PC-9 (cell line): ENCODE measurements at regions not wholly inside any gene's neighbourhood (a gene's known extent, or its start where the extent isn't known, plus 50 kb on each side); places are given as distances from the start of the nearest gene placed in this dataset.
"Not testable (repeated sequence)": the region's sequence is repeated elsewhere in the genome, so short reads cannot be mapped to it uniquely, and the experiment has no call there.

Source experiments
- BruUV-seq: library from RNA; stranded (reverse); fragments of 400-500 nt; replicated peaks from 2 replicates; lab custom pipeline; 2021; lab: Mats Ljungman, UMichigan
- CTCF ChIA-PET: fragments of 300-600 bp; sonication (Branson Sonifier 250); formaldehyde crosslinking; loops from one replicate; lab custom pipeline; 2022; ENCODE audit warnings: antibody characterized with exemption; lab: Charles Lee
- POLR2A ChIA-PET: fragments of 300-600 bp; sonication (Branson Sonifier 250); formaldehyde crosslinking; loops from one replicate; lab custom pipeline; 2022; ENCODE audit warnings: antibody characterized with exemption; ENCODE audit not compliant: unreplicated experiment; lab: Charles Lee
- DNase-seq, 2 experiments: peaks; one replicate each; pipeline versions ENCODE4 v3.0.0 to v3.0.0-alpha.2; 2015 to 2022; ENCODE audit warnings: mixed read lengths in 1 of 2
- H2AFZ ChIP-seq: fragments of 200-600 bp; sonication (generic); 2 replicates; pipeline ENCODE4 v1.8.1; 2017; ENCODE audit warnings: antibody characterized with exemption
- H3F3A ChIP-seq: fragments of 200-600 bp; sonication (generic); 2 replicates; pipeline ENCODE4 v1.8.1; 2017; ENCODE audit warnings: antibody characterized with exemption, mild to moderate bottlenecking, low read depth; ENCODE audit not compliant: insufficient read depth
- H3K27ac ChIP-seq: fragments of 200-600 bp; sonication (generic); 2 replicates; pipeline ENCODE4 v1.6.1; 2016; ENCODE audit warnings: mixed run types
- H3K27me3 ChIP-seq: fragments of 200-600 bp; sonication (generic); 2 replicates; pipeline ENCODE4 v1.6.1; 2016; ENCODE audit warnings: low read depth, mixed run types; ENCODE audit not compliant: insufficient read depth
- H3K36me3 ChIP-seq: fragments of 200-600 bp; sonication (generic); 2 replicates; pipeline ENCODE4 v1.6.1; 2016; ENCODE audit warnings: low read depth, mixed run types
- H3K4me1 ChIP-seq: fragments of 200-600 bp; sonication (generic); replicated peaks from 2 replicates; pipeline ENCODE4 v1.6.1; 2016; ENCODE audit warnings: mixed run types; ENCODE audit not compliant: insufficient read depth
- H3K4me2 ChIP-seq: fragments of 200-600 bp; sonication (generic); 2 replicates; pipeline ENCODE4 v1.6.1; 2017; ENCODE audit warnings: mixed run types
- H3K4me3 ChIP-seq: fragments of 200-600 bp; sonication (generic); 2 replicates; pipeline ENCODE4 v1.6.1; 2016; ENCODE audit warnings: mixed run types
- H3K79me2 ChIP-seq: fragments of 200-600 bp; sonication (generic); 2 replicates; pipeline ENCODE4 v1.6.1; 2017; ENCODE audit warnings: low read depth, mixed run types
- H3K9me2 ChIP-seq: fragments of 200-600 bp; sonication (generic); 2 replicates; pipeline ENCODE4 v1.8.1; 2017; ENCODE audit warnings: mild to moderate bottlenecking; ENCODE audit not compliant: insufficient read depth
- H3K9me3 ChIP-seq: fragments of 200-600 bp; sonication (generic); 2 replicates; pipeline ENCODE4 v1.8.1; 2016; ENCODE audit warnings: low read depth; ENCODE audit not compliant: insufficient read depth
- H4K20me1 ChIP-seq: fragments of 200-600 bp; sonication (generic); 2 replicates; pipeline ENCODE4 v1.8.1; 2017; ENCODE audit not compliant: insufficient read depth
- EZH2 ChIP-seq: fragments of 200-600 bp; sonication (generic); IDR thresholded peaks from 2 replicates; pipeline ENCODE4 v1.8.0; 2017; ENCODE audit warnings: antibody characterized with exemption, low read depth
- intact Hi-C: fragments of 100-400 bp; cut with micrococcal nuclease; formaldehyde crosslinking; loops from one replicate; pipeline ENCODE4 v1.10.0; 2022; ENCODE audit not compliant: unreplicated experiment
- TF ChIP-seq, protein P1 (sequence below): fragments of 200-600 bp; sonication (generic); conservative IDR thresholded peaks from 2 replicates; pipeline ENCODE4 v1.6.1; 2017; ENCODE audit warnings: mixed run types, antibody characterized with exemption, mild to moderate bottlenecking, moderate library complexity

DNA sequence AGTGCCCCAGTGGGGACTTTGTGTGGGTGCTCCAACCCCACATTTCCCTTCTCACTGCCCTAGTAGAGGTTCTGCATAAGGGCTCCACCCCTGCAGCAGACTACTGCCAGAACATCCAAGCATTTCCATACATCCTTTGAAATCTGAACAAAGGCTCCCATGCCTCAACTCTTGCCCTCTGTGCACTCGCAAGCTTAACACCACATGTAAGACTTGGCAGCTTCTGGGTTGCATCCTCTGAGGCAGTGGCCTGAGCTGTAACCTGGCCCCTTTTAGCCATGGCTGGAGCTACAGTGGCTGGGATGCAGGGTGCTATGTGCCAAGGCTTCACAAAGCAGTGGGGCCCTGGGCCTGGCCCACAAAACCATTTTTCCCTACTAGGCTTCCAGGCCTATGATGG, 128.9 kb downstream of the TYW3 start:
- ChIA-PET CTCF (no interaction called here), POLR2A (no interaction called here)
- Histone ChIP-seq H3K36me3 (no peaks in the 10 kb centered on the region), H3K4me1 (no peaks in the 10 kb centered on the region), H3K27ac (no peak overlapping the region), H3F3A (no peaks in the 10 kb centered on the region), H3K79me2 (no peaks in the 10 kb centered on the region), H3K4me2 (no peak overlapping the region), H2AFZ (no peak overlapping the region), H3K9me2 (no peaks in the 10 kb centered on the region; the same call in 1 of the 2 replicates), H3K9me3 (no peaks in the 10 kb centered on the region), H3K27me3 (no peaks in the 10 kb centered on the region), H3K4me3 (no peak overlapping the region), H4K20me1 (no peaks in the 10 kb centered on the region)
- TF ChIP-seq, protein P1, sequence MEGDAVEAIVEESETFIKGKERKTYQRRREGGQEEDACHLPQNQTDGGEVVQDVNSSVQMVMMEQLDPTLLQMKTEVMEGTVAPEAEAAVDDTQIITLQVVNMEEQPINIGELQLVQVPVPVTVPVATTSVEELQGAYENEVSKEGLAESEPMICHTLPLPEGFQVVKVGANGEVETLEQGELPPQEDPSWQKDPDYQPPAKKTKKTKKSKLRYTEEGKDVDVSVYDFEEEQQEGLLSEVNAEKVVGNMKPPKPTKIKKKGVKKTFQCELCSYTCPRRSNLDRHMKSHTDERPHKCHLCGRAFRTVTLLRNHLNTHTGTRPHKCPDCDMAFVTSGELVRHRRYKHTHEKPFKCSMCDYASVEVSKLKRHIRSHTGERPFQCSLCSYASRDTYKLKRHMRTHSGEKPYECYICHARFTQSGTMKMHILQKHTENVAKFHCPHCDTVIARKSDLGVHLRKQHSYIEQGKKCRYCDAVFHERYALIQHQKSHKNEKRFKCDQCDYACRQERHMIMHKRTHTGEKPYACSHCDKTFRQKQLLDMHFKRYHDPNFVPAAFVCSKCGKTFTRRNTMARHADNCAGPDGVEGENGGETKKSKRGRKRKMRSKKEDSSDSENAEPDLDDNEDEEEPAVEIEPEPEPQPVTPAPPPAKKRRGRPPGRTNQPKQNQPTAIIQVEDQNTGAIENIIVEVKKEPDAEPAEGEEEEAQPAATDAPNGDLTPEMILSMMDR, result no peak
- no peak for TF ChIP-seq EZH2
- intact Hi-C loops, result no loop called here
- no peak for DNase-seq
- no TSS peak for BruUV-seq

DNA sequence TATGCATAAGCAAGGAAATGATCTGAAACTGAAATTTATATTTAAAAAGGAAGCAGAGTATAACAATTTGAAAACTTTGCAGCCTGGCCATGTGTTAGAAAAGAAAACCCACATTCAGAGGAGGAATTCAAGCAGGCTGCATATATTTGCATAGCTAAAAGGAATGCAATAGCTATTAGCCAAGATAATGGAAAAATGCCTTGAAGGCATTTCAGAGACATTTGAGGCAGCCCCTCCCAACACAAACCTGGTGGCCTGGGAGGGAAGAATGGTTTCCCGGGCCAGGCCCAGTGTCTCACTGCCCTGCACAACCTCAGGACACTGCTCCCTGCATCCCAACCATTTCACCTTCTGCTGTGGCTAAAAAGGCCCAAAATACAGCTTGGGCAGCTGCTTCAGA, 136.8 kb downstream of the TYW3 start:
- no peak for DNase-seq
- no peak overlapping the region for H3K4me2 ChIP-seq
- H3K9me3 ChIP-seq, result no peaks in the 10 kb centered on the region; the same call in 1 of the 2 replicates
- no peaks in the 10 kb centered on the region for H3K4me1 ChIP-seq
- H3K4me3 ChIP-seq, result no peak overlapping the region
- H3K9me2 ChIP-seq, result no peaks in the 10 kb centered on the region
- no peaks in the 10 kb centered on the region for H4K20me1 ChIP-seq
- BruUV-seq, result no TSS peak
- intact Hi-C loops, result no loop called here
- CTCF ChIA-PET, result no interaction called here
- POLR2A ChIA-PET, result no interaction called here
- TF ChIP-seq, protein P1, result no peak
- no peak for TF ChIP-seq EZH2
- H3F3A ChIP-seq, result no peaks in the 10 kb centered on the region
- H3K36me3 ChIP-seq, result no peaks in the 10 kb centered on the region
- no peaks in the 10 kb centered on the region for H3K27me3 ChIP-seq
- no peak overlapping the region for H3K27ac ChIP-seq
- no peak overlapping the region for H2AFZ ChIP-seq
- no peaks in the 10 kb centered on the region for H3K79me2 ChIP-seq

DNA sequence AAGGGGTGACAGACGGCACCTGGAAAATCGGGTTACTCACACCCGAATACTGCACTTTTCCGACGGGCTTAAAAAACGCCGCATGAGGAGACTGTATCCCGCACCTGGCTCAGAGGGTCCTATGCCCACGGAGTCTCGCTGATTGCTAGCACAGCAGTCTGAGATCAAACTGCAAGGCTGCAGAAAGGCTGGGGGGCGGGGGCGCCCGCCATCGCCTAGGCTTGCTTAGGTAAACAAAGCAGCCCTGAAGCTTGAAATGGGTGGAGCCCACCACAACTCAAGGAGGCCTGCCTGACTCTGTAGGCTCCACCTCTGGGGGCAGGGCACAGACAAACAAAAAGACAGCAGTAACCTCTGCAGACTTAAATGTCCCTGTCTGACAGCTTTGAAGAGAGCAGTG, 144.4 kb downstream of the TYW3 start:
- BruUV-seq, H3K9me2 ChIP-seq, H3K27me3 ChIP-seq, H3K36me3 ChIP-seq, POLR2A ChIA-PET, H3K4me2 ChIP-seq, H3F3A ChIP-seq, DNase-seq, H3K4me3 ChIP-seq, H4K20me1 ChIP-seq, CTCF ChIA-PET, H3K9me3 ChIP-seq, intact Hi-C loops, H3K79me2 ChIP-seq, H3K4me1 ChIP-seq, H3K27ac ChIP-seq: not testable (repeated sequence)
- H2AFZ ChIP-seq, result 0 out of 2 replicates have a peak overlapping the region, but pooled peaks have one; percentile 26

DNA sequence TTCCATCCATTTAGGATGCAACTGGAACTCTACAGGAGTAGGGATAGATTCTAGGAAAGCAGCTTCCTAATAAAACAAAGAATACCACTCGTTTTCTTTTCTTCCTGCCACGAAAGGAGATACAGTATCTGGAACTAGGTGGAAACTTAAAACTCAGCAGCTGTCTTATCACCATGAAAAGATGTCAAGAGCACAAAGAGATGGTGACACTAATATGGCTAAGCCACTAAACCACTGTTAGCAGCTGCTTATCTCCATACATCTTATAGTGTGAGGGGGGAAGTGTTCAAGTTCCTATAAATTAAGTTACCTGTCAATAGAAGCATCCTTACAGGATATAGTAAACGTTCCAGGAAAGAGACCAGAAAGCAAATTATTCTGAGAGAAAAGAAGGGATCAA, 162.5 kb downstream of the TYW3 start:
- Histone ChIP-seq H3K4me1 (no peaks in the 10 kb centered on the region), H3K9me3 (no peaks in the 10 kb centered on the region), H3K27me3 (no peaks in the 10 kb centered on the region), H3K9me2 (no peaks in the 10 kb centered on the region), H2AFZ (no peak overlapping the region), H3K79me2 (no peaks in the 10 kb centered on the region), H3K4me3 (no peak overlapping the region), H3K36me3 (no peaks in the 10 kb centered on the region), H3K27ac (no peak overlapping the region), H3F3A (no peaks in the 10 kb centered on the region), H4K20me1 (no peaks in the 10 kb centered on the region), H3K4me2 (no peak overlapping the region)
- TF ChIP-seq, protein P1, result no peak
- TF ChIP-seq EZH2, result no peak
- DNase-seq, result no peak
- intact Hi-C loops, result no loop called here
- no TSS peak for BruUV-seq
- POLR2A ChIA-PET, result no interaction called here
- CTCF ChIA-PET, result no interaction called here
